Activated B cell treated with CpG ODN at 0.5 μM for 24 hours (primary cell): ENCODE measurements at regions not wholly inside any gene's neighbourhood (a gene's known extent, or its start where the extent isn't known, plus 50 kb on each side); places are given as distances from the start of the nearest gene placed in this dataset.

Experiments
- ATAC-seq: fragments of 200-7000 bp; cut with Tn5 transposase; one replicate; pipeline ENCODE4 v1.10.0; 2021; ENCODE audit warnings: low read depth, mild to moderate bottlenecking, moderate library complexity
- CTCF ChIA-PET: fragments of 350-600 bp; sonication (Branson Sonifier 250); formaldehyde crosslinking; loops from one replicate; lab custom pipeline; 2021; ENCODE audit warnings: antibody characterized with exemption; lab: Charles Lee
- POLR2A ChIA-PET: fragments of 350-600 bp; sonication (Branson Sonifier 250); formaldehyde crosslinking; loops from one replicate; lab custom pipeline; 2021; ENCODE audit warnings: antibody characterized with exemption; lab: Charles Lee
- DNase-seq: peaks from one replicate; pipeline ENCODE4 v3.0.0; 2022
- H3K27ac Mint-ChIP-seq: one replicate; pipeline ENCODE4 v1.8.0; 2020; ENCODE audit warnings: mixed read lengths
- H3K27me3 Mint-ChIP-seq: one replicate; pipeline ENCODE4 v1.8.0; 2021; ENCODE audit warnings: mixed read lengths
- H3K36me3 Mint-ChIP-seq: one replicate; pipeline ENCODE4 v1.8.0; 2021; ENCODE audit warnings: low read depth, mixed read lengths
- H3K4me1 Mint-ChIP-seq: one replicate; pipeline ENCODE4 v1.8.0; 2021; ENCODE audit warnings: mixed read lengths
- H3K4me3 Mint-ChIP-seq: one replicate; pipeline ENCODE4 v1.8.0; 2020; ENCODE audit warnings: mild to moderate bottlenecking, mixed read lengths
- H3K9me3 Mint-ChIP-seq: one replicate; pipeline ENCODE4 v1.8.0; 2020; ENCODE audit warnings: mixed read lengths
- intact Hi-C: fragments of 100-400 bp; cut with micrococcal nuclease; formaldehyde crosslinking; loops from one replicate; pipeline ENCODE4 v1.15.1; 2024
- TF ChIP-seq, protein P1 (sequence below): fragments of 200-600 bp; IDR thresholded peaks from one replicate; pipeline ENCODE4 v1.8.0; 2022; ENCODE audit warnings: antibody characterized with exemption, mild to moderate bottlenecking

GRCh38 chr12:91395628-91396135 is 213.1 kb upstream of the DCN start:
- DNase-seq, result no peak
- H3K4me1 Mint-ChIP-seq, result no peaks in the 10 kb centered on the region
- no peak for ATAC-seq
- CTCF ChIA-PET, result interaction anchor here (1.8 kb wide), 1 partner anchor 14 kb away, joined by 11 read pairs; no protein-coding TSS in a partner anchor
- H3K27me3 Mint-ChIP-seq, result peaks cover 26% of the 10 kb centered on the region
- H3K36me3 Mint-ChIP-seq, result no peaks in the 10 kb centered on the region
- intact Hi-C loops, result no loop called here
- TF ChIP-seq, protein P1, sequence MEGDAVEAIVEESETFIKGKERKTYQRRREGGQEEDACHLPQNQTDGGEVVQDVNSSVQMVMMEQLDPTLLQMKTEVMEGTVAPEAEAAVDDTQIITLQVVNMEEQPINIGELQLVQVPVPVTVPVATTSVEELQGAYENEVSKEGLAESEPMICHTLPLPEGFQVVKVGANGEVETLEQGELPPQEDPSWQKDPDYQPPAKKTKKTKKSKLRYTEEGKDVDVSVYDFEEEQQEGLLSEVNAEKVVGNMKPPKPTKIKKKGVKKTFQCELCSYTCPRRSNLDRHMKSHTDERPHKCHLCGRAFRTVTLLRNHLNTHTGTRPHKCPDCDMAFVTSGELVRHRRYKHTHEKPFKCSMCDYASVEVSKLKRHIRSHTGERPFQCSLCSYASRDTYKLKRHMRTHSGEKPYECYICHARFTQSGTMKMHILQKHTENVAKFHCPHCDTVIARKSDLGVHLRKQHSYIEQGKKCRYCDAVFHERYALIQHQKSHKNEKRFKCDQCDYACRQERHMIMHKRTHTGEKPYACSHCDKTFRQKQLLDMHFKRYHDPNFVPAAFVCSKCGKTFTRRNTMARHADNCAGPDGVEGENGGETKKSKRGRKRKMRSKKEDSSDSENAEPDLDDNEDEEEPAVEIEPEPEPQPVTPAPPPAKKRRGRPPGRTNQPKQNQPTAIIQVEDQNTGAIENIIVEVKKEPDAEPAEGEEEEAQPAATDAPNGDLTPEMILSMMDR, result no peak
- H3K4me3 Mint-ChIP-seq, result no peak overlapping the region
- no peak overlapping the region for H3K27ac Mint-ChIP-seq
- H3K9me3 Mint-ChIP-seq, result peaks cover 4% of the 10 kb centered on the region
- POLR2A ChIA-PET, result no interaction called here

GRCh38 chr12:91394903-91395302 is 212.3 kb upstream of the DCN start:
- intact Hi-C loops, result no loop called here
- H3K36me3 Mint-ChIP-seq, result no peaks in the 10 kb centered on the region

DNA sequence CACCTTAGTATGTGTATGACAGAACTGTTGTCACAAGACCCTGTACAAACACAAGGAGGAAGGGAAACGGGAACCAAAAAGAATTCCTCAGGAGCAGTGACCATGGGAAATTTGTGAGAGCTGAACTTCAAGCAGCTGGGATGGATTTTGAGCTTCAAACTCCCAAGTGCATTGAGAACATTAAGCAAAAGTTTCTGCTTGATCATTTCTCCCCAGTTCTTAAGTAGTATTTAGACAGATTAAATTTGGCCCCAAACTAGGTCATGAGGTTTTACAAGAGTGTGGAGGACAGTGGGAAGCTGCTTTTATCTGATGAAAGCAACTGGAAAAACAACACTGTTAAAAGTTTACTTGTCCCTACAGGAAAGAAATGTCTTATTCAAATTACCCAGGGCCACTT is 206.0 kb upstream of the DCN start:
- TF ChIP-seq, protein P1, result no peak
- H3K36me3 Mint-ChIP-seq, result no peaks in the 10 kb centered on the region
- POLR2A ChIA-PET, result no interaction called here
- intact Hi-C loops, result loop anchor here (10.0 kb wide), 1 partner anchor 1076 kb away; no protein-coding TSS in a partner anchor
- H3K27me3 Mint-ChIP-seq, result peaks cover 20% of the 10 kb centered on the region
- H3K4me1 Mint-ChIP-seq, result no peaks in the 10 kb centered on the region
- CTCF ChIA-PET, result interaction anchor here (1.6 kb wide), 1 partner anchor 1182 kb away, joined by 7 read pairs; no protein-coding TSS in a partner anchor
- no peak overlapping the region for H3K4me3 Mint-ChIP-seq
- ATAC-seq (no peak), DNase-seq (no peak)
- H3K9me3 Mint-ChIP-seq, result peaks cover 6% of the 10 kb centered on the region
- H3K27ac Mint-ChIP-seq, result no peak overlapping the region

More at GRCh38 chr12:91394903-91395302, 212.3 kb upstream of the DCN start:
- H3K9me3 Mint-ChIP-seq, result peaks cover 6% of the 10 kb centered on the region
- no peak overlapping the region for H3K27ac Mint-ChIP-seq
- TF ChIP-seq, protein P1, result no peak
- ChIA-PET POLR2A (no interaction called here), CTCF (interaction anchor here (1.8 kb wide), 1 partner anchor 13 kb away, joined by 11 read pairs; no protein-coding TSS in a partner anchor)
- no peak for ATAC-seq
- no peak for DNase-seq
- peaks cover 22% of the 10 kb centered on the region for H3K27me3 Mint-ChIP-seq
- no peak overlapping the region for H3K4me3 Mint-ChIP-seq
- H3K4me1 Mint-ChIP-seq, result no peaks in the 10 kb centered on the region

DNA sequence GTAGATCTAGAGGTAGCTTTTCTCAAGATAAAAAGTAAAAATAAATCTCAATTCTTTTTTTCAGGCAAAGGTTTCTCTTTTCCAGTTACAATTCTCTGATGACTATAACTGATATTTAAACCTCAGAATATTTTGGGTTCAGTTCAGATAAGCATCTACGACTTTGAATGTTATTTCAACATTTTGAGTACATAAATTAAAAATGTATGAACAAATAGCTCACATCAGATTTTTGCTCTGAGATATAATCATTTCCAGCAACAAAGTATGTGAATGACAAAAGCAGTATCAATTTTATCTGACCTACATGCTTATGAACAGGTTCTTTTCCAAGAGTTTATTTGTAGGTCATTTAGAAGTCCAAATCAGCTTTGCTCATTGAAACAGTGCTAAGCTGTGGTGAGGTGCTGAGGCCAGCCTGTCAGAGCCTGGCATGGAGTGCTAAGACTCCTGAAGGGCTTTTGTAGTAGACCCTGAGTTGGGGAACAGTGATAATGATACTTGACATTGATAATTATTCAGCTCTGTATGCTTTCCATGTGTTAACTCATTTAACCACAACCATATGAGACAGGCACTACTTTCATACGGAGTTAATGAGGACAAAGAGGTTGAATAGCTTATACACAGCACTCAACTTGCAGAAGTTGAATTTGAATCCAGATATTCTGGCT is 205.0 kb upstream of the DCN start:
- Mint-ChIP-seq H3K4me3 (no peak overlapping the region), H3K27ac (no peak overlapping the region), H3K27me3 (peaks cover 14% of the 10 kb centered on the region), H3K4me1 (no peaks in the 10 kb centered on the region), H3K36me3 (no peaks in the 10 kb centered on the region), H3K9me3 (peaks cover 6% of the 10 kb centered on the region)
- TF ChIP-seq, protein P1, result no peak
- ATAC-seq (no peak), DNase-seq (no peak)
- POLR2A ChIA-PET, result no interaction called here
- CTCF ChIA-PET, result interaction anchor here (1.5 to 1.6 kb wide), 2 partner anchors 754 to 1183 kb away, joined by 3 to 7 read pairs; no protein-coding TSS in a partner anchor
- intact Hi-C loops, result loop anchor here (10.0 kb wide), 1 partner anchor 1077 kb away; no protein-coding TSS in a partner anchor

- no peaks in the 10 kb centered on the region for H3K9me3 Mint-ChIP-seq
- TF ChIP-seq, protein P1, result no peak
These were observed 202.2 kb upstream of the DCN start for GRCh38 chr12:91384806-91385205.

More at GRCh38 chr12:91384806-91385205, 202.2 kb upstream of the DCN start:
- Mint-ChIP-seq H3K36me3 (no peaks in the 10 kb centered on the region), H3K27me3 (peaks cover 6% of the 10 kb centered on the region), H3K4me1 (peaks cover 4% of the 10 kb centered on the region), H3K4me3 (no peak overlapping the region), H3K27ac (no peak overlapping the region)
- intact Hi-C loops, result loop anchor here (5.0 to 10.0 kb wide), 4 partner anchors 192 to 1080 kb away; no protein-coding TSS in a partner anchor
- ChIA-PET POLR2A (no interaction called here), CTCF (interaction anchor here (1.8 kb wide), 1 partner anchor 1190 kb away, joined by 5 read pairs; no protein-coding TSS in a partner anchor)
- no peak for ATAC-seq
- no peak for DNase-seq
